ENCODE measurements at regions not wholly inside any gene's neighbourhood (a gene's known extent, or its start where the extent isn't known, plus 50 kb on each side); places are given as distances from the start of the nearest gene placed in this dataset.

DNA sequence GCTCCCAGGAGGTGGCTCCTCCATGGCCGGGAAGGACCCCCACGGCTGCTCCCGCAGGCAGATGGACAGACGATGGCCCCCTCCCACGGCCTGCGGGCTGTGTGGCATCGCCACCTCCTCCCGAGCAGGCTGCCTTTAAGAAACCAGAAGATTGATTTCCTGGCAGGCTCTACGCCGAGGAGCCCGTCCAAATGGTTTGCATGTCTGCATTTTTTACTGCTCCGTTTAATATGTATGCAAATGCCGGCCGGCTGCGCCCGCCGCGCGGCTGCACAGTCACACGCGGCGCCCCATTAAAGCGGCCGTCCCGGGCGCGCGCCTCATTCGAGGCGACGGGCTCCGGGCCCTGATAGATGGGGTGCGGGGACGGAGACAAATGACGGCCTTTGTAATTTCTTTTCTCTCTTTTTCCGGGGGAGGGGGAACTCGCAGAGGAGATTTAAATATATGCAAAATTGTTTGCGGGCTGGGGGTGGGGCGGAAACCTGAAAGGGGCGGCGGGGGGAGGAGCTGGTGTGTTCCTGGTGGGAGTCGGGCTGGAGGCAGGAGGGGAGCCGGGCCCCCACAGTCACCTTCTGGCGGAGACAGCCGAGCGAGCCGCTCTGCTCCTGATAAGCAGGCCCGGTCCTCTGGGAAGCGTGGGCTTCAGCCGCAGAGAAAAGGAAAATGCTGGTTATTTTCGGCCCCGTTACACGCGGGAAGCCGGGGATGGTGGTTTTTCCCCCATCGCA lies 158.7 kb upstream of the IER5L start:
- TF ChIP-seq, protein P1, sequence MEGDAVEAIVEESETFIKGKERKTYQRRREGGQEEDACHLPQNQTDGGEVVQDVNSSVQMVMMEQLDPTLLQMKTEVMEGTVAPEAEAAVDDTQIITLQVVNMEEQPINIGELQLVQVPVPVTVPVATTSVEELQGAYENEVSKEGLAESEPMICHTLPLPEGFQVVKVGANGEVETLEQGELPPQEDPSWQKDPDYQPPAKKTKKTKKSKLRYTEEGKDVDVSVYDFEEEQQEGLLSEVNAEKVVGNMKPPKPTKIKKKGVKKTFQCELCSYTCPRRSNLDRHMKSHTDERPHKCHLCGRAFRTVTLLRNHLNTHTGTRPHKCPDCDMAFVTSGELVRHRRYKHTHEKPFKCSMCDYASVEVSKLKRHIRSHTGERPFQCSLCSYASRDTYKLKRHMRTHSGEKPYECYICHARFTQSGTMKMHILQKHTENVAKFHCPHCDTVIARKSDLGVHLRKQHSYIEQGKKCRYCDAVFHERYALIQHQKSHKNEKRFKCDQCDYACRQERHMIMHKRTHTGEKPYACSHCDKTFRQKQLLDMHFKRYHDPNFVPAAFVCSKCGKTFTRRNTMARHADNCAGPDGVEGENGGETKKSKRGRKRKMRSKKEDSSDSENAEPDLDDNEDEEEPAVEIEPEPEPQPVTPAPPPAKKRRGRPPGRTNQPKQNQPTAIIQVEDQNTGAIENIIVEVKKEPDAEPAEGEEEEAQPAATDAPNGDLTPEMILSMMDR (IDR thresholded peaks at IDR 0.05; ENCODE audit: low read length): no peak
- no peak for TF ChIP-seq EZH2 (optimal IDR thresholded peaks at IDR 0.05; ENCODE audit: low read depth, low read length)
- no peak for TF ChIP-seq EZH2phosphoT487 (IDR thresholded peaks at IDR 0.05; ENCODE audit: low read length)
- Histone ChIP-seq H2AFZ (ENCODE audit: low read length) (peak overlapping the region; percentile 70), H3K4me1 (ENCODE audit: low read length) (0 out of 2 replicates have a peak, but pooled peaks cover 4% of the 10 kb centered on the region), H3F3A (ENCODE audit: insufficient read depth, low read length) (no peaks in the 10 kb centered on the region), H3K4me2 (ENCODE audit: low read depth, low read length) (peak overlapping the region; percentile 76), H3K9ac (ENCODE audit: low read length) (no peak overlapping the region), H3K27ac (ENCODE audit: low read length) (no peak overlapping the region), H3K4me3 (ENCODE audit: low read length) (peak overlapping the region; percentile 16; the same call in 1 of the 2 replicates), H3K27me3 (replicated peaks; ENCODE audit: insufficient read depth, low read length) (peaks cover 20% of the 10 kb centered on the region), H3K9me3 (replicated peaks; ENCODE audit: insufficient read depth, low read length) (no peaks in the 10 kb centered on the region), H3K79me2 (ENCODE audit: low read length) (no peaks in the 10 kb centered on the region), H3K9me2 (replicated peaks; ENCODE audit: insufficient read depth, low read length) (no peaks in the 10 kb centered on the region), H4K20me1 (ENCODE audit: insufficient read depth, low read length) (no peaks in the 10 kb centered on the region), H3K36me3 (replicated peaks; ENCODE audit: insufficient read depth, low read length) (no peaks in the 10 kb centered on the region)
- DNase-seq: peak; percentile 41

DNA sequence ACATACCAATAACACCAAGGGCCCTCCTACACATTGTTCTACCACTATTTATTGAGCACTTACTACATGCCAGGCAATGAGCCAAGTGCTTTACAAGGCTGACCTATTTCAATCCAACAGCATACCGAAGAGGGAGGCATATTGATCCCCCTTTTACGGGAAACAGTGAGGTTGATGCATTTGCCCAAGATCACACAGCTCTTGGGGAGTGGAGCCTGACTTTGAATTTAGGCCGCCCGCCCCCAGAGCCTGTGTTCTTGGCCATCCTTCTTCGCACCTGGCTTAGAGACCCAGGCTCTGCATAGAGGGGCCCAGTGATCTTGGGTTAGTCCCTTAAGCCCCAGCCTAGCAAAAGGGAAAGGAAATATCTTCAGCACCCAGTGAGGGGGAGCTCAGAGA lies 158.1 kb upstream of the IER5L start:
- Histone ChIP-seq H3K9me3 (replicated peaks; ENCODE audit: insufficient read depth, low read length) (no peaks in the 10 kb centered on the region), H4K20me1 (ENCODE audit: insufficient read depth, low read length) (no peaks in the 10 kb centered on the region), H3K4me1 (ENCODE audit: low read length) (0 out of 2 replicates have a peak, but pooled peaks cover 4% of the 10 kb centered on the region), H3K27me3 (replicated peaks; ENCODE audit: insufficient read depth, low read length) (peaks cover 20% of the 10 kb centered on the region), H3K4me3 (ENCODE audit: low read length) (peak overlapping the region; percentile 16; the same call in 1 of the 2 replicates), H3K36me3 (replicated peaks; ENCODE audit: insufficient read depth, low read length) (no peaks in the 10 kb centered on the region), H3F3A (ENCODE audit: insufficient read depth, low read length) (no peaks in the 10 kb centered on the region), H3K79me2 (ENCODE audit: low read length) (no peaks in the 10 kb centered on the region), H3K4me2 (ENCODE audit: low read depth, low read length) (peak overlapping the region; percentile 76; the same call in 1 of the 2 replicates), H3K9me2 (replicated peaks; ENCODE audit: insufficient read depth, low read length) (no peaks in the 10 kb centered on the region), H3K9ac (ENCODE audit: low read length) (no peak overlapping the region), H3K27ac (ENCODE audit: low read length) (no peak overlapping the region), H2AFZ (ENCODE audit: low read length) (peak overlapping the region; percentile 70; the same call in 1 of the 2 replicates)
- DNase-seq: no peak
- TF ChIP-seq EZH2phosphoT487 (IDR thresholded peaks at IDR 0.05; ENCODE audit: low read length): no peak
- TF ChIP-seq, protein P1 (IDR thresholded peaks at IDR 0.05; ENCODE audit: low read length): no peak
- TF ChIP-seq EZH2 (optimal IDR thresholded peaks at IDR 0.05; ENCODE audit: low read depth, low read length): no peak

DNA sequence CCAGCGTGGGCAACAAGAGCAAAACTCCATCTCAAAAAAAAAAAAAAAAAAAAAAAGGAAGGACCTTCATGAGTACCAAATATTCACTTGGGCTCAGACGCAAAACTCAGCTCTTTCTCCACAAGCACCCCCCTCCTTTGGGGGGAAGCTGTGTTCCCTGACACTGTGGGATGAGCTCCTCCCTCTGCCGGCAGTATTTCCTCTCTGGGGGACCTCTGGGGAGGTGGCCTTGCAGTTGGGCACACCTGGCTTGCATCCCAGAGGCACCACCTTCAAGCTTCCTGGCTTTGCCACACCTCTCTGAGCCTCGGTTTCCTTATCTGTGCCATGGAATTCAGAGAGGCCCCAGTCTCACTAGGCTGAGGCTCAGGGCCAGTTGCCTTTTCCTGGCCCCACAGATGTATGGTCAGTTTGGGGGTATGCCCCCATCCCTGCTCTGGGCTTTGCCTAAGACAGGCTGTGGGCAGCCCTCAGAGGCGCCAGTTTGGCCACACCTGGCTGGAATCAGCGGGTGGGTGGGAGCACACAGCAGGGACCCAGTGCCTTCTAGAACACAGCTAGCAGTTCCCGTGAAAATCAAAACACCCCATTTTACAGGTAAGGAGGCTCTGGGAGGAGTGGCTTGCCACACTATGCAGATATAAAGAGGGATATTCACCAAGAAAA lies 157.5 kb upstream of the IER5L start:
- no peaks in the 10 kb centered on the region for H3K36me3 ChIP-seq (replicated peaks; ENCODE audit: insufficient read depth, low read length)
- no peak overlapping the region for H3K4me3 ChIP-seq (ENCODE audit: low read length)
- no peak overlapping the region for H2AFZ ChIP-seq (ENCODE audit: low read length)
- no peaks in the 10 kb centered on the region for H3K79me2 ChIP-seq (ENCODE audit: low read length)
- H4K20me1 ChIP-seq (ENCODE audit: insufficient read depth, low read length): no peaks in the 10 kb centered on the region
- TF ChIP-seq, protein P1 (IDR thresholded peaks at IDR 0.05; ENCODE audit: low read length): no peak
- TF ChIP-seq EZH2phosphoT487 (IDR thresholded peaks at IDR 0.05; ENCODE audit: low read length) (no peak), EZH2 (optimal IDR thresholded peaks at IDR 0.05; ENCODE audit: low read depth, low read length) (no peak)
- peaks cover 20% of the 10 kb centered on the region for H3K27me3 ChIP-seq (replicated peaks; ENCODE audit: insufficient read depth, low read length)
- H3F3A ChIP-seq (ENCODE audit: insufficient read depth, low read length): no peaks in the 10 kb centered on the region
- 0 out of 2 replicates have a peak, but pooled peaks cover 4% of the 10 kb centered on the region for H3K4me1 ChIP-seq (ENCODE audit: low read length)
- H3K9ac ChIP-seq (ENCODE audit: low read length): no peak overlapping the region
- H3K27ac ChIP-seq (ENCODE audit: low read length): no peak overlapping the region
- no peak overlapping the region for H3K4me2 ChIP-seq (ENCODE audit: low read depth, low read length)
- no peak for DNase-seq
- no peaks in the 10 kb centered on the region for H3K9me3 ChIP-seq (replicated peaks; ENCODE audit: insufficient read depth, low read length)
- H3K9me2 ChIP-seq (replicated peaks; ENCODE audit: insufficient read depth, low read length): no peaks in the 10 kb centered on the region

All from MM.1S (cell line).